Adrenal gland (tissue), 9 donors: ENCODE measurements at regions not wholly inside any gene's neighbourhood (a gene's known extent, or its start where the extent isn't known, plus 50 kb on each side); places are given as distances from the start of the nearest gene placed in this dataset.

Source experiments
- DNase-seq, 7 donors: peaks; one replicate each; pipeline ENCODE4 v3.0.0-alpha.2; 2019 to 2020
- H3K27ac ChIP-seq, 5 donors: fragments of 200-600 bp; sonication (generic) in 4 of 5; 1 replicate in 3 of 5; 2 replicates in 2 of 5; pipeline versions ENCODE4 v1.5.1 to v1.8.0; 2016 to 2020; ENCODE audit warnings: mild to moderate bottlenecking in 1 of 5
- H3K27me3 ChIP-seq: fragments of 200-600 bp; 2 replicates; pipeline ENCODE4 v1.8.0; 2021
- H3K36me3 ChIP-seq, 2 donors: fragments of 200-600 bp; replicated peaks in 1 of 2; 1 replicate in 1 of 2; 2 replicates in 1 of 2; pipeline versions ENCODE4 v1.5.1 to v1.8.0; 2018 to 2022
- H3K4me1 ChIP-seq, 2 donors: fragments of 200-600 bp; replicated peaks in 1 of 2; 1 replicate in 1 of 2; 2 replicates in 1 of 2; pipeline versions ENCODE4 v1.5.1 to v1.8.0; 2018 to 2021
- H3K4me3 ChIP-seq, 4 donors: fragments of 200-600 bp; sonication (generic) in 3 of 4; one replicate each; pipeline ENCODE4 v1.5.1; 2016 to 2018
- H3K9me3 ChIP-seq, 3 donors: fragments of 200-600 bp; sonication (generic) in 1 of 3; replicated peaks in 1 of 3; 1 replicate in 2 of 3; 2 replicates in 1 of 3; pipeline versions ENCODE4 v1.5.1 to v1.8.0; 2016 to 2021
- CTCF ChIP-seq, 6 experiments: fragments of 450-650 bp in 4 of 6; fragments of 200-600 bp in 2 of 6; sonication (generic) in 1 of 6; IDR thresholded peaks; 1 replicate in 5 of 6; 2 replicates in 1 of 6; pipeline versions ENCODE4 v1.5.1 to v1.8.0; 2016 to 2021; ENCODE audit warnings: antibody characterized with exemption in 6 of 6, mild to moderate bottlenecking in 2 of 6, moderate library complexity in 1 of 6
- POLR2A ChIP-seq, 2 donors: fragments of 450-650 bp; IDR thresholded peaks; one replicate each; pipeline ENCODE4 v1.6.1; 2017; ENCODE audit warnings: antibody characterized with exemption in 2 of 2, mild to moderate bottlenecking in 2 of 2, moderate library complexity in 1 of 2
- WGBS, 4 donors: extraction: QIAGEN DNeasy Blood & Tissue Kit in 2 of 4; methylation state at CpG; one replicate each; pipeline versions ENCODE4 v1.1.5 to v1.1.7; 2013 to 2017; 5-methylcytosine and 5-hydroxymethylcytosine counted together
- intact Hi-C, 2 donors: fragments of 100-400 bp; cut with DNase I; formaldehyde crosslinking; loops; one replicate each; pipeline versions ENCODE4 v1.14.1 to v1.15.0; 2022 to 2023
- donor health status: healthy with polysubstance abuse.
- donor health status: Bipolar disorder and iron deficiency.
- donor health status: DM: yes; HTN: yes; CAD: no.
- donor health status: DM: no; HTN: no; CAD: no.
- donor health status: DM: no; HTN: no; CAD: no.

GRCh38 chr18:25736516-25736915, 353.9 kb downstream of the SS18 start:
- no peak overlapping the region for H3K27ac ChIP-seq
- no peak for DNase-seq
- no peak for TF ChIP-seq CTCF (IDR thresholded peaks at IDR 0.05)
- TF ChIP-seq POLR2A (IDR thresholded peaks at IDR 0.05), result no peak
- intact Hi-C loops, result no loop called here
- H3K9me3 ChIP-seq, result no peaks in the 10 kb centered on the region
- no peak overlapping the region for H3K4me3 ChIP-seq
- WGBS, 4 donors, result 70 to 80% (median 76%) methylated on average over 5 of the region's 5 CpGs
- H3K27me3 ChIP-seq, result no peaks in the 10 kb centered on the region
- no peaks in the 10 kb centered on the region for H3K4me1 ChIP-seq
- H3K36me3 ChIP-seq, result no peaks in the 10 kb centered on the region

GRCh38 chr18:25735459-25735858, 355.0 kb downstream of the SS18 start:
- WGBS, 4 donors, result 67 to 76% (median 72%) methylated on average over 8 of the region's 8 CpGs

GRCh38 chr18:25734336-25734735, 356.1 kb downstream of the SS18 start:
- intact Hi-C loops, result no loop called here
- TF ChIP-seq CTCF (IDR thresholded peaks at IDR 0.05), result no peak
- no peak for TF ChIP-seq POLR2A (IDR thresholded peaks at IDR 0.05)

More at GRCh38 chr18:25735459-25735858, 355.0 kb downstream of the SS18 start:
- Histone ChIP-seq H3K27me3 (peaks cover 6% of the 10 kb centered on the region), H3K27ac (no peak overlapping the region), H3K4me1 (no peaks in the 10 kb centered on the region), H3K4me3 (no peak overlapping the region), H3K36me3 (no peaks in the 10 kb centered on the region), H3K9me3 (no peaks in the 10 kb centered on the region)
- intact Hi-C loops, result no loop called here
- no peak for DNase-seq
- no peak for TF ChIP-seq POLR2A (IDR thresholded peaks at IDR 0.05)
- TF ChIP-seq CTCF (IDR thresholded peaks at IDR 0.05), result no peak

GRCh38 chr18:25732862-25733261, 357.6 kb downstream of the SS18 start:
- Histone ChIP-seq H3K9me3 (no peaks in the 10 kb centered on the region), H3K4me3 (no peak overlapping the region), H3K36me3 (no peaks in the 10 kb centered on the region), H3K4me1 (no peaks in the 10 kb centered on the region), H3K27ac (no peak overlapping the region), H3K27me3 (peaks cover 6% of the 10 kb centered on the region)
- no peak for DNase-seq
- no peak for TF ChIP-seq POLR2A (IDR thresholded peaks at IDR 0.05)
- no peak for TF ChIP-seq CTCF (IDR thresholded peaks at IDR 0.05)
- intact Hi-C loops, result no loop called here
- WGBS, 4 donors, result 79 to 88% (median 83%) methylated on average over 2 of the region's 2 CpGs

More at GRCh38 chr18:25734336-25734735, 356.1 kb downstream of the SS18 start:
- H3K36me3 ChIP-seq, result no peaks in the 10 kb centered on the region
- no peak overlapping the region for H3K4me3 ChIP-seq
- H3K4me1 ChIP-seq, result no peaks in the 10 kb centered on the region
- H3K9me3 ChIP-seq, result no peaks in the 10 kb centered on the region
- H3K27ac ChIP-seq, result no peak overlapping the region
- no peak for DNase-seq
- 70 to 78% (median 73%) methylated on average over 2 of the region's 2 CpGs for WGBS, 4 donors
- peaks cover 6% of the 10 kb centered on the region for H3K27me3 ChIP-seq
